GM19397 (cell line): ENCODE measurements at regions not wholly inside any gene's neighbourhood (a gene's known extent, or its start where the extent isn't known, plus 50 kb on each side); places are given as distances from the start of the nearest gene placed in this dataset.

ENCODE experiments used
- ATAC-seq: cut with Tn5 transposase; IDR thresholded peaks from one replicate; pipeline ENCODE4 v1.9.1; 2021; ENCODE audit warnings: mild to moderate bottlenecking, moderate library complexity; ENCODE audit not compliant: unreplicated experiment

DNA sequence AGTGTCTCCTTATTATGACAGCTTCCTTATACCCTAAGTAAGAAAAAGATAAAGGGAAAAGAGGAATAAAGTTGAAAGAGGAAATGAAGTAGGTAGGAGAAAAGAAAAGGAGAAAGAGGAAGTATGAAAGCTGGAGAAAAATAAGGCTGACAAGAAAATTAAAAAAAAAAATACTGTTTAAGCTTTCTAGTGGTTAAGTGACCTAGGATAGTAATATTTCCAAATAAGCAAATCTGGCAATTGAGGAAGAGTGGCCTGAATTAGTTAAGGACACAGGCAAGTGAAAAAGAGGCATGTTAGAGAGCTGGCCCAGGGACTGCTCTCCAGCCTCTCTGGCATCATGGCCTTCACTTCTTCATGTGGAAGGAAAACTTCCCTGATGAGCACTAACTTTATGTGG lies 76.5 kb upstream of the ADGRF1 start:
- ATAC-seq, result no peak

GRCh38 chr6:47117314-47117713 lies 75.2 kb upstream of the ADGRF1 start:
- no peak for ATAC-seq

- no peak for ATAC-seq
Measured at GRCh38 chr6:47116606-47117005, 74.5 kb upstream of the ADGRF1 start.

DNA sequence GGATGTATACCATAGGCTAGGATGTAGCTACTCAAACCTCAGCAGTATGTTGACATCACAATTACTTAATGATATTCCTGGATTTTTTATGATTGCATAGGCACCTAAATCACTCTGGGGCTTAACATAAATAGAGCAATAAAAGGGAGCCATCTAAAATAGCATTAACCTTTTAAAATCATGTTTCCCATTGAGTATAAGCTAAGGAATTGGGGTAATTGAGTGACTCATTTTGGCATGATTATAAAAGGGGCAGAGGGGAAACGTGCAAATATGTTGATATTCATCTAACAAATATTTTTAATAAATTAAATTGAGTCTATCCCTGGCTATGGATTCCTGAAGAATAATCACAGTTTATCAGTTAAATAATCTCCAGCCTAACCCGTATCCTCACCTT lies 74.0 kb upstream of the ADGRF1 start:
- ATAC-seq, result no peak

DNA sequence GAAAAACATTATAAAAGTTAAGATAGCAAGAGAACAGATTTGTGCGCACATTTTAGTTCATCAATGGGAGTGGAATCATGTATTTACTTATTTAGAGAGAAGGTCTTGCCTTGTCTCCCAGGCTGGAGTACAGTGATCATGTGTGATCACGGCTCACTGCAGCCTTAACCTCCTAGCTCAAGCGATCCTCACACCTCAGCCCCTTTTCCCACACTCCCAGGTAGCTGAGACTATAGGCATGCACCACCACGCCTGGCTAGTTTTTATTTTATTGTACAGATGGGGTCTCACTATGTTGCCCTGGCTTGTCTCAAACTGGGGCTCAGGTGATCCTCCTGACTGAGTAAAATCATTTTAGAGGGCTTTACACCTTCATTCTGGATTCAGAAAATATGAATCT lies 72.3 kb upstream of the ADGRF1 start:
- ATAC-seq, result no peak

GRCh38 chr6:47112317-47112716 lies 70.2 kb upstream of the ADGRF1 start:
- no peak for ATAC-seq

- no peak for ATAC-seq
Measured at GRCh38 chr6:47111685-47112084, 69.6 kb upstream of the ADGRF1 start.

DNA sequence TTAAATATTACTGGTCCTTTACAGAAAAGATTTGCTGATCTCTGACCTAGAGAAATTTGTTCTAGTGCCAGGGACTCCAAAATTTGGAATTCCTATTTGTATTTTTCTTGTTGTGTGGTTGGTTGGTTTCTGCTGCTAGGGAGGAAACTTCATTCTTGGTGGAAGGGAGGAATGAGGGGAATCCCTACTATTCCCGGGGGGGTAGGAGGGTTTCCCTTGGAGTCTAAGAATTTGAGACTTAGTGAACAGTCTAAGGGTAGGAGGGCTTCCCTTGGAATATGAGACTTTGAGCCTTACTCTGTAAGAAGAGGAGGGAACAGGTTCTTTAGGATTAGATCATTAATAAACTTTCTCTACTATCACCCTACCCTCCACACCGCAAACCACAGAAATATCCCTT lies 67.1 kb upstream of the ADGRF1 start:
- no peak for ATAC-seq

GRCh38 chr6:47106721-47107197 lies 64.6 kb upstream of the ADGRF1 start:
- no peak for ATAC-seq

DNA sequence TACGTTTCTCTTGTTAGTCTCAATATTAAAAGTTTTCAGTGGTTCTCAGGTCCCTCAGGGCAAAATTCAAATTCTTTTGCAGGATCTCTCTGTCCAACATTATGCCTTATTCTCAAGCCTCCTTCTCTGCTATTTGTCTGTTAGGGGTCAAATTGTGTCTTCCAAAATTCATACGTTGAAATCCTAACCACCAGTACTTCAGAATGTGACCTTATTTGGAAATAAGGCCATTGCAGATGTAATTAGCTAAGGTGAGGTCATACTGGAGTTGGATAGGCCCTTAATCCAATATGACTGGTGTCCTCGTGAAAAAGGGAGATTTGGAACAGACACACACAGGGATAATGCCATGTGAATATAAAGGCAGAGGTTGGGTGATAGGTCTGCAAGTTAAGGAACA lies 64.1 kb upstream of the ADGRF1 start:
- ATAC-seq, result no peak

DNA sequence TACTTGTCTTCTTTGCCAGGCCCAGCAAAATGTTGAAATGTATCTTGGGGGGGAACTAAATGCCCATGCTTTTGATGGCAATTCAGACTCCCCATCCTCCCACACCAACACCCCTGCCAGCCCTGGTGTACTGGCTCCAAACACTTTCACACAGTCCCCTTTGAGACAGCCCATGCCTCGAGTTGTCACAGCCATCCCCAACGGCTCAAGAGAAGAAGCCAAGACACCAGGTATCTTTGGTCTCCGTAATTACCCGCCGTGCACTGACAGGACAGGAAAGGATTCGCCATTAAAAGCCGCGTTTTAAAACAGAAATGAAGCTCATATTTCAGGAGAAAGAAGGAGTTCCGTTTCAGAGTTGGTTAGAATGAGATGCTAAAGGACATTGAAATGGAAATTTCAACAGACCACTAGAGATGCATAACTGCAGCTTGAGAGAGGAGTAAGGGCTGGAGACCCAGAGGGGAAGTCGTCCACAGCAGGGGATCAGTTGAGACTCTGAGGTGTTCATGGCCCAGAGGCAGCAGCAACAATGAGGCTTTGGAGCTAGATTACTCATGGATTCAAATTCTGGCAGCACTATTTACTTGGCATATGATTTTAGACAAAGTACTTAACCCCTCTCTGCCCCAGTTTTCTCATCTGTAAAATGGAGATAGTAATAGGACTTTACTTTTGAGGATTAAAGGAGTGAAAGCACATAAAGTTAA lies 63.5 kb upstream of the ADGRF1 start:
- ATAC-seq, result no peak

- no peak for ATAC-seq
Measured at GRCh38 chr6:47103931-47104330, 61.8 kb upstream of the ADGRF1 start.

DNA sequence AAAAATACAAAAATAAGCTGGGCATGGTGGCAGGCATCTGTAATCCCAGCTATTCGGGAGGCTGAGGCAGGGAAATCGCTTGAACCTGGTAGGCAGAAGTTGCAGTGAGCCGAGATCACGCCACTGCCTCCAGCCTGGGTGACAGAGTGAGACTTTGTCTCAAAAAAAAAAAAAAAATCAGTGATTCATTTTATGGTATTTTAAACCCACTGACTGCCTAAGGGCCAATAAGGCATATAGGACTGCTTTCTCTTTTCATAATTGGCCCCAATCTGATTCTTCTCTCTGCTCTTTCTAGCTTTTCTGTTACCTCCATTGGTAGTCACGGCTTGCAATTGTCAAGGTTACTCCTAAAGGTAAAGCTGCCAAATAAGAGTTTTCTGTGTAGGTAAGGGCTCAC lies 60.2 kb upstream of the ADGRF1 start:
- no peak for ATAC-seq

DNA sequence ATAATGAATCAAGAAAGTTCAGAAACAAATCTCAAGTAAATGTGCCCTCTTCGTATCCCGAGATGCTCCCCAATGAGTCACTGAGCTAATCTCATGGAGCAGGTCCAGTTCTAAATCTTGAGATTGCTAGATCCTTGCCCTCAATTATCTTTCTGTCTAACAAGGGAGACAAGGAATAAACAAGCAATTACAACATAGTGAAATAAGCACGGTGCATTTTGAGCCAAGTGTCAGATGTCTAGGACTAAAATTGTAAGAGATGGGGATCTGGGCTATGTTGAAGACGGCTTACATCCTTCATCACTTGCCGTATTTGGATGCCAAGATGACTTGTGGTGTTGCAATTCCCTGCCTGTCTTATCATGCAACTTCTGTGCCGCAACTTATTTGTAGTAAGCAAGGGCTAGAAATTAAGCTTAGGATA lies 56.5 kb upstream of the ADGRF1 start:
- no peak for ATAC-seq

DNA sequence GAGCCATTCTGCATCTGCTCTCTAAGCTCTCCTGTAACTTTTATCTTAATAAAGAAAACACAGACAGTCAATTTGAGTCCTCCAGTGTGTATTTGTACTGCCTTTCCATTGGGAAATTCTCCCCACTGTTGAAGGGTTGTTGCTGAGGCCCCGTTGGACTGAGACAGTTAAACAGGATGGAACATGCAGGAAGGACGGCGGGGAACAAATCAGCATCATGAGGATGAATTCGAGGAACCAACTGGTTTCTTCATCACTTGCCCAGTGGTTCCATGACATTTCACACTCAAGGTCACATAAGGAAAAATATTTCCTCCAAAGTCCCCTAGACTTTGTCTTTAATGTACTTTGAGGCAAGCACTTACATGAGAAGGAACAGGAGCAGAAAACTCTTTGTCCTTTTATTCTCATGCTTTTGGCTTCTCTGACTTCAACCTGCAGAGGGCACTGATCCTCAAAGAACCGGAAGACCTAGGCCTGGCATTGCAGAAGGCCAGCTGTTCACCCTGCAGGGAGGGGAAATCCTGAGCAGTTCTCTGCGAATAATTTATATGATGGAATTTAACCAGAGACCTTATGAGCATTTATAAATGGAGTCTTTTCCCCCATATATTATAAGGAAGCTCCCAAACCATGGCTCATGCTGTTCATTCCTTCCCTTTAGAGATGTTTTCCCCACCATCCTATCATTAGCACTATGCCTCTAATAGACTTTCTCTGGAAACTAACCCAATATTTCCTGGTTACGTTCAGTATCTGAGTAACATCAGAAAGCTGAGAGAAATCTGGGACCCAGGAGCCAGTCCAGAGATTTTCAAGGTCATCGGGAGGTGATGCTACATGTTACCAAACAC lies 55.2 kb upstream of the ADGRF1 start:
- ATAC-seq, result peak; percentile 93

GRCh38 chr6:47096211-47096895 lies 54.2 kb upstream of the ADGRF1 start:
- no peak for ATAC-seq

GRCh38 chr6:47094241-47094925 lies 52.3 kb upstream of the ADGRF1 start:
- no peak for ATAC-seq

DNA sequence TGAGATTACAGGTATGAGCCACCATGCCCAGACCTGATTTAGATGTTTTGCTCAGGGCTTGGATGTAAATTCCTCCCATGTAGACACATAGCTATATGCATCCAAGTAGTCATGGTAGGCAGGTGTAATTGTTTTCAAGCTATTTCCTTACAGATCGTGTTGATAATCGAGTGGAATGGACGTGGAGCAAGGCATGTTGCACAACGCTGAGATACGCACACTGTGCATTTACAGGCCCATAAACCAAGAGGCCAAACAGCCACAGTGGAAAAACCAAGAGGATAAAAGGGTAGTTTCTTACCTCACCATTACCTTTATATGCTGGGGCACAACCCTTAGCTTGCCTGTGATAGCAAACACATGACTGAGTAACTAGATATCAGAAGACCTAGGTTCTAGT lies 51.0 kb upstream of the ADGRF1 start:
- ATAC-seq, result no peak

DNA sequence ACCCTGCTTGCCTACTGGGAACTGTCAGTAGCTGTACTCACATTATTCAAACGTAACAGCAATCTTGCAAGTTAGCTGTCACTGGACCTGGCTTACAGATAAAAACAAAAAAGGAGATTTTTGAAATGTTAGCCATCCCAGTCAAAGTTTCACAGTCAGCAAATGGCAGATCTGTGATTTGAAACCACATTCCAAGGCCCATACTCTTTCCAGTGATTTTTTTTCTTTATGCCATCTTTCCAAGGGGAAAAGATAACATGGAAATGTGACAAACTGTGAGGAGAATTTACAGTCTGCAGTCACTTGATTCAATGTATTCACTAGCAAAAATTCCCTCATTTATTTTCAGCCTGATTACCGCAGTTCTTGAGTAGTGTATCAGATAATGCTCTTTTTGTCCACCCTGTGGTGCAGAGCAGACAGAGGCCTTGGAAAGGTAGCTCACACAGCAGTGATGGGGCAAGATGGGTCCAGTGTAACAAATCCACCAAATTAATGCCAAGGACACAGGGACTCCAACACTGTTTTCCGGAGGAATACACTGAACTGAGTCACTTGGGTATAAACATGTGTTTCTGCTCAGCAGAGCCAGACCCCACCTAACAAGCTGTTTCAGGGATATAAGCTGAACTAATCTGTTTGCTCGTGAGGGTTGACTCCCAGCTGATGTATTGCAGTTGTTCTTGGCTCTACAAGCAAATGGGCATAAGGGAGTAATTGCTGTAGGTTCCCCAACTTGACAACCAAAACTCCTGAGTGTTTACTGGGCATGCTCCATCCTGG lies 49.9 kb upstream of the ADGRF1 start:
- ATAC-seq, result no peak
